Activated CD8-positive, alpha-beta memory T cell treated with anti-CD3 and anti-CD28 coated beads, Interleukin-2, amount 50 U/mL, for 48 hours (primary cell): ENCODE measurements at regions not wholly inside any gene's neighbourhood (a gene's known extent, or its start where the extent isn't known, plus 50 kb on each side); places are given as distances from the start of the nearest gene placed in this dataset.

ENCODE experiments used
- DNase-seq: peaks from one replicate; pipeline ENCODE4 v3.0.0-alpha.2; 2020

DNA sequence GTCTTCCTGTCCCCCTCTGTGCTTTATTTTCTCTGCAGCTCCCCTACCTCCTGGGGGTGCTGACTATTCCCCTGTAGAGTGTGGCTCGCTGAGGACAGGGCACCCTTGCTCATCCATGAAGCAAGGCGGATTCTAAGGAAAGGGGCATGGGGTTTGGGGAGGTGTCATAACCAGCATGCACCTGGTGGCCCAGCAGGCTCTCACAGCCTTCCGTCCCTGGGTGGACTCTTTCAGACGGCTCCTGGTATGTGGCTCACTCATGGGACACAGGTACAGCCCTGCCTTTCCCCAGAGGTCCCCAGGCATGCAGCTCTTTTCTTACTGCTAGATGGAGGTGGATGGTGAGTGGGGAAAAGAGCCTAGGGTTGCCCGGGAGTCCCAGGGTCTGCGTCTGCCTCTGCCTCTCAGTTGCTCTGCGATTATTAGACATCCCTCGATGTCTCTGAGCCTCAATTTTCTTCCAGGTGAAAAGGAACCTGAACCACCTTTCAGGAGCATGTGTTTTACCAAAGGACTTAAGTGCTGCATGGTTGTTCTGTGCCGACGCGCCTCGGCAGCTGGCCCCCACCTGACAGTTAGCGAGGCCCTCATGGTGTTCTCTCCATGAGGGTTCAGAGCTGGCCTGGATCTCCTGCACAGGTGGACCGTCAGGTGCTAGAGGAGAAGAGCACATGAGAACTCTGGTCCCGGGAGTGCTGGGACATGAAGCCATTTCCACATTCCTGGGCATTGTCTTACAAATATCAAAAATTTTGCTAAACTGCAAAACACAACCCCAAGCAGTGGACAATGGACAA lies 172.5 kb upstream of the SHH start:
- DNase-seq = peak; percentile 28

GRCh38 chr7:155984028-155984580 lies 171.8 kb upstream of the SHH start:
- no peak for DNase-seq

DNA sequence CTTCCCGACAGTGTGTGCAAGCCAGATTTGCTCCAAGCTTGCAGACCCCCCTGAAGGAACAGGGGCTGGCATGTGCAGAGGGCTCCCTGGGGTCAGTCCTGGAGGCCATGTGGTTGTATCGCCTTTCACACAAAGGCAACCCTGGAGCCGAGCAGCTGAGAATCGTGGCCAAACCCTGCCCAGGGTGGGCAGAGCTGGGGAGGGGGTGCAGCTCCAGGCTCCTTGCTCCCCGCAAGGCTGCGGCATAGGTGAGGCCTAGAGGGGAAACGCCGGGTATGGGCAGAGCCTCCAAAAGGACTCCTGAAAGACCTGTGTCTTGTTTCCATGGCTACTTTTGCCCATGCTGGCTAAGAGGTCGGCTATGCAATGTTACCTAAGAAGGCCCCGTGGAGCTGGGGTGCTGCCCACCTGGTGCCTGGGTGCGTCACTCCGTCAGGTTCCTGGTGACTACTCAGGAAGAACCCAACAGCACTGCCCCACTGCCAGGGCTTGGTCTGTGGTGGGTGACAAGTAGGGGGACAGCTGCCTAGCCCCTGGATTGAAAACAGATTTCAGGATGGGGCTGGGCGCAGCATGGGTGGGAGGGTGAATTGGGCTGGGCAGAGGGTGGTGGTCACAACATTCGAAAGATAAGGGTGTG lies 171.0 kb upstream of the SHH start:
- DNase-seq = no peak

- DNase-seq = no peak
Measured at GRCh38 chr7:155981703-155982102, 169.4 kb upstream of the SHH start.

GRCh38 chr7:155980841-155981240 lies 168.6 kb upstream of the SHH start:
- DNase-seq = peak; percentile 35

DNA sequence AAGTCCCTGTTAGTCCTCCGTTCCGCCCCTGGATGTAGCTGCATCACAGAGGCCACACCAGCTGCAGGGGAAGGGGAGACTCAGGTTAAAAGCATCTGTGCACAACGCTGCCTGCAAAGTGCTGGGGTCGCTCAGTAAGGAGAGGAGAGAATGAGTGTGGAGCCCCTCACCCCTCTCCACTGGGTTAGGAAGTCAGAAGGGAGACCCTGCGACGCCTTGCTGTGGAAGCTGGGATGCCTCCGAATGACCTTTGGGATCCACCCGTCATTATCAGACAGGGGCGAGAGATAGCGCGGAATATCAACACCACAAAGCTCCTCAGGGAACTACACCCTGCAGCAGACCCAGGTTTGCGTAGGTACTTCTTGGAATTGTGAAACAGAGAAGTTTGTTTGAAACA lies 167.7 kb upstream of the SHH start:
- DNase-seq = peak; percentile 25

GRCh38 chr7:155979566-155979965 lies 167.3 kb upstream of the SHH start:
- DNase-seq = peak; percentile 29

GRCh38 chr7:155975490-155975889 lies 163.2 kb upstream of the SHH start:
- peak; percentile 43 for DNase-seq

- DNase-seq = peak; percentile 17
Measured at GRCh38 chr7:155974186-155974897, 162.1 kb upstream of the SHH start.

- DNase-seq = no peak
Measured at GRCh38 chr7:155973451-155973997, 161.3 kb upstream of the SHH start.

- peak; percentile 30 for DNase-seq
Measured at GRCh38 chr7:155972651-155973390, 160.6 kb upstream of the SHH start.

DNA sequence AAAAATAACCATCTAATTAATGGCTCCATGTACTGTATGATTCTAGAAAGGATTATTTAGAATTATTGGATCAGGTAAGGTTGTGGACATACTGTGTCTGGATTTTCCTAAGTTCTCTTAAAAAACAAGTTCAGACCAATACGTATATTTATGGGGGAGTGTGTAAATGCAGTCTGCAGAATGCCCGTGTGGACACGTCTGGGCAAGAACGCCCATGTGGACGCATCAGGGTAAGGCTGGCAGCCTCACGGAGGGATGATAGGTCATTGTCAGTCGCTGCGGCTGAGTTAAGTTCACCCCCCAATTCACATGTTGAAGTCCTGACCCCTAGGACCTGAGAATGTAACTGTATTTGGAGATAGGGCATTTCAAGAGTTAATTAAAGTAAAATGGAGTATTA lies 160.0 kb upstream of the SHH start:
- no peak for DNase-seq

- no peak for DNase-seq
Measured at GRCh38 chr7:155971180-155971770, 159.0 kb upstream of the SHH start.

- peak; percentile 0 for DNase-seq
Measured at GRCh38 chr7:155969192-155969929, 157.1 kb upstream of the SHH start.

GRCh38 chr7:155965010-155965409 lies 152.7 kb upstream of the SHH start:
- peak; percentile 60 for DNase-seq

GRCh38 chr7:155964543-155964942 lies 152.3 kb upstream of the SHH start:
- DNase-seq = no peak

DNA sequence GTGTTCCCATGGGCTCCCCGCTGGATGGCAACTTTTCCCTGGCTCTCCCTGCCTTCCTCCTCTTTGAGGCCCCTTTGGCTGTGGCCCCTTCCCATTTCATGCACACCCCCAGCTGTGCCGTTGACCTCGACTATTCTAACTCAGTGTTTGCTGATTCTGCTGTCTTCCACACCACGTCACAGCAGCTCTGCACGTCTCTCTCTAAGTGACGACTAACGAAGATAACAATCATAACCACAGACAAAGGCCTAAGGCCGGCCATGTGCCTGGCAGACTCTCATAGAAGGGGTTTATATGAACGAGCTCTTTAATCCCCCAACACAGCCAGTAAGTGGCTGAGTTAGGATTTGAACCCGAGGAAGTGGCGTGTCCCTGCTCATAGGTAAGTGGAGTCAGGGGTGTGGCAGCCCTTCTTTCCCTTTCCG lies 151.5 kb upstream of the SHH start:
- DNase-seq = peak; percentile 47

DNA sequence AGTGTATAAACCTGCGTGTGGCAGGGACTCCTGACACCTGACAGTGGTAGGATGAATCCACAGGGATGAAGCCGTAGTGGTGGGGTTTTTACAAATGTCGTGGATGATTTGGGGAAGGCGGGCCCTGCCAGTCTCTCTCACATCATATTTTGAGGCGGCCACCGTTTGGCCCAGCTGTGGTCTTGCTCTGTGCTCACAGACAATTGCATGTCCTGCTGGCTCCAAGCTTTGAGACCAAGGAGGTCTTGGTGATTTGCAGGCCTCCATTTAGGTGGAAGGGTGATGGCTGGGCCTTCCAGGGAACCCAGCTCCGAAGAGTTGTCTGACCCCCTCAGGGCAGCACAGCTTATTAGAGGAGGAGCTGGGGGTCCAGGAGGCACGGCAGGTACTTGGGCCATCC lies 151.1 kb upstream of the SHH start:
- DNase-seq = peak; percentile 44

GRCh38 chr7:155962968-155963300 lies 150.7 kb upstream of the SHH start:
- peak; percentile 45 for DNase-seq

GRCh38 chr7:155962191-155962967 lies 150.1 kb upstream of the SHH start:
- DNase-seq = peak; percentile 63
